SU-DHL-6 (cell line): ENCODE measurements at regions not wholly inside any gene's neighbourhood (a gene's known extent, or its start where the extent isn't known, plus 50 kb on each side); places are given as distances from the start of the nearest gene placed in this dataset.
"Not testable (repeated sequence)": the region's sequence is repeated elsewhere in the genome, so short reads cannot be mapped to it uniquely, and the experiment has no call there.

Experiments
- EZH2phosphoT487 ChIP-seq: fragments of 200-600 bp; sonication (generic), shearing (Covaris generic); conservative IDR thresholded peaks from 2 replicates; pipeline ENCODE4 v1.6.1; 2018; ENCODE audit warnings: mild to moderate bottlenecking, antibody characterized with exemption, low read length, moderate library complexity, mixed read lengths
- TF ChIP-seq, protein P1 (sequence below): fragments of 200-600 bp; sonication (generic); IDR thresholded peaks from one replicate; pipeline ENCODE4 v1.5.1; 2017; ENCODE audit warnings: antibody characterized with exemption, mild to moderate bottlenecking, low read length, moderate library complexity; ENCODE audit not compliant: insufficient read depth, poor library complexity, severe bottlenecking

DNA sequence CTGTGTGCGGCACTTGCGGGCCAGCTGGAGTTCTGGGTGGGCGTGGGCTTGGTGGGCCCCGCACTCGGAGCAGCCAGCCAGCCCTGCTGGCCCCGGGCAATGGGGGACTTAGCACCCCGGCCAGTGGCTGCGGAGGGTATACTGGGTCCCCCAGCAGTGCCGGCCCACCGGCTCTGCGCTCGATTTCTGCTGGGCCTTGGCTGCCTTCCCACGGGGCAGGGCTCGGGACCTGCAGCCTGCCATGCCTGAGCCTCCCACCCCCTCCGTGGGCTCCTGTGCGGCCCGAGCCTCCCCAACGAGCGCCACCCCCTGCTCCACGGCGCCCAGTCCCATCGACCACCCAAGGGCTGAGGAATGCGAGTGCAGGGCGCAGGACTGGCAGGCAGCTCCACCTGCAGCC is 96.1 kb upstream of the MYRIP start:
- TF ChIP-seq, protein P1, sequence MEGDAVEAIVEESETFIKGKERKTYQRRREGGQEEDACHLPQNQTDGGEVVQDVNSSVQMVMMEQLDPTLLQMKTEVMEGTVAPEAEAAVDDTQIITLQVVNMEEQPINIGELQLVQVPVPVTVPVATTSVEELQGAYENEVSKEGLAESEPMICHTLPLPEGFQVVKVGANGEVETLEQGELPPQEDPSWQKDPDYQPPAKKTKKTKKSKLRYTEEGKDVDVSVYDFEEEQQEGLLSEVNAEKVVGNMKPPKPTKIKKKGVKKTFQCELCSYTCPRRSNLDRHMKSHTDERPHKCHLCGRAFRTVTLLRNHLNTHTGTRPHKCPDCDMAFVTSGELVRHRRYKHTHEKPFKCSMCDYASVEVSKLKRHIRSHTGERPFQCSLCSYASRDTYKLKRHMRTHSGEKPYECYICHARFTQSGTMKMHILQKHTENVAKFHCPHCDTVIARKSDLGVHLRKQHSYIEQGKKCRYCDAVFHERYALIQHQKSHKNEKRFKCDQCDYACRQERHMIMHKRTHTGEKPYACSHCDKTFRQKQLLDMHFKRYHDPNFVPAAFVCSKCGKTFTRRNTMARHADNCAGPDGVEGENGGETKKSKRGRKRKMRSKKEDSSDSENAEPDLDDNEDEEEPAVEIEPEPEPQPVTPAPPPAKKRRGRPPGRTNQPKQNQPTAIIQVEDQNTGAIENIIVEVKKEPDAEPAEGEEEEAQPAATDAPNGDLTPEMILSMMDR: not testable (repeated sequence)
- not testable (repeated sequence) for TF ChIP-seq EZH2phosphoT487
